UCSD-AML1 (cell line): ENCODE measurements at regions not wholly inside any gene's neighbourhood (a gene's known extent, or its start where the extent isn't known, plus 50 kb on each side); places are given as distances from the start of the nearest gene placed in this dataset.
A peak's percentile ranks its signal among the peaks of the same experiment; 100 is the strongest.

Experiments used
- DNase-seq: peaks from one replicate; lab custom pipeline; 2025; ENCODE audit not compliant: unreplicated experiment; lab: John Stamatoyannopoulos, UW

- DNase-seq, result no peak
These were observed 98.6 kb downstream of the FHDC1 start for GRCh38 chr4:153034681-153035080.

GRCh38 chr4:153036931-153037482 lies 100.9 kb downstream of the FHDC1 start:
- no peak for DNase-seq

- DNase-seq, result peak; percentile 61
These were observed 102.6 kb downstream of the FHDC1 start for GRCh38 chr4:153038623-153039311.

GRCh38 chr4:153039542-153040185 lies 103.5 kb downstream of the FHDC1 start:
- DNase-seq, result no peak

DNA sequence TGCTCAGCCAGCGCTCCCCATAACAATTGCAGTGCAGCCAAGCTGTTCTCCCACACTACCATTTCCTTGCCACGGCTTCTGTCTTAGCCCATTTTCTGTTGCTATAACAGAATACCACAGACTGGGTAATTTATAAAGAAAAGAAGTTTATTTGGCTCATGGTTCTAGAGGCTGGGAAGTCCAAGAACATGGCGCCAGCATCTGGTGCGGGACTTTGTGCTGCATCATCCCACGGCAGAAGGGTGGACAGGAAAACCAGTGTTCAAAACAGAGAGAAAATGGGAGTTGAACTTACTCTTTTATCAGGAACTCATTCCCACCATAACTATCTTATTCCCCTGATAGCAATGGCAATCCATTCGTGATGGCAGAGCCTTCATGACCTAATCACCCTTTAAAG lies 104.6 kb downstream of the FHDC1 start:
- no peak for DNase-seq

GRCh38 chr4:153044036-153044435 lies 107.9 kb downstream of the FHDC1 start:
- DNase-seq, result no peak

GRCh38 chr4:153045111-153045982 lies 109.2 kb downstream of the FHDC1 start:
- peak; percentile 44 for DNase-seq

DNA sequence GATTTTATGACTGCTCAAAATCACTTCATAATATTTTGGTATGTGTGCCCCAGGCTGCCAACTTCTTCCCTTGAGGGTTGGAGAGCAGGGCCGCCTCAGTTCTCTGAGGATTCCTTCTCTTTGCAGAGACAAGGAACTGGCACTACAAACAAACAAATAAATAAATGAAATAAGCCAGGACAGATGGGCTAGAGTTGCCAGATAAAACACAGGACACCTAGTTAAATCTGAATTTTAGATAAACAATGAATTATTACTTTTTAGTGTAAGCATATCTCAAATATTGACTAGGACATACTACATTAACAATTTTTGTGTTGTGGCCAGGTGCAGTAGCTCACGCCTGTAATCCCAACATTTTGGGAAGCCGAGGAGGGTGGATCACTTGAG lies 122.5 kb downstream of the FHDC1 start:
- DNase-seq, result no peak

GRCh38 chr4:153060196-153060595 lies 124.1 kb downstream of the FHDC1 start:
- DNase-seq, result no peak

DNA sequence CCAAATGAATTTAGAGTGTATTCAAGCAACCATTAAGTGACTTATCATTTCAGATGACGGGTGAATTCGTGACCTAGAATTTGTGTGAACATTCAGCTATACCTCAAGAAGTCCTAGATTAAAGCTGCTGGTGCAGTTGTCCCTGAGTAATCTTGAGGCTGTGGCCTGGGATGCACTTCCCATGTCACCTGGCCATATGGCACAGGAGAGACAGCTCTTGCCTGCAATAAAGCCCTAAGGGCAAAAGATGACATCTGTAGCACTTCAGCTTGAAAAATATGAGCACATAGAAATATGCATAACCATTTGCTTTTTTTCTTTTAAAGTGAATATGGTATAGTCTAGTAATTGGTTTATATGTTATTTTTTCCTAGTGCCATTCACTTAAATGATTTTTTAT lies 125.8 kb downstream of the FHDC1 start:
- no peak for DNase-seq

DNA sequence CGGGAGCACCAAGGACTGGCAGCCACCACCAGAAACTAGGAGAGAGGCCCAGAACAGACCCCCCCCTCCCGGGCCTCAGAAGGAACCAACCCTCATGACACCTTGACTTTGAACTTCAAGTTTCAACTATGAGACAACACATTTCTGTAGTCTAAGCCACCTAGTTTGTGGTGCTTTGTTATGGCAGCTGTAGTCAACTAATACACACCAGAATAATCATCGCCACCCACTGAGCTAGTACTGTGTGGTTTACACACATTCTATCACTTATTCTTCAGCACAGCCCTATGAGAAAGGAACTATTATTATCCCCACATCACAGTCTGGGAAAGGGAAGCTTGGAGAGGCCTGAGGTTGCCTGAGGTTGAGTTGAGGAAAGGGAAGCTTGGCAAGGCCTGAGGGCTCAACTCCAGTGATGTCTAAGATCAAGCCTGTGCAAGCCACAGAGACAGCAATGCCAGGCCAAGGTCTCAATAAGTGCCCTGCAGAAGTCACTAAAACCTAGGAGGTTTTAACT lies 126.6 kb downstream of the FHDC1 start:
- DNase-seq, result peak; percentile 24

DNA sequence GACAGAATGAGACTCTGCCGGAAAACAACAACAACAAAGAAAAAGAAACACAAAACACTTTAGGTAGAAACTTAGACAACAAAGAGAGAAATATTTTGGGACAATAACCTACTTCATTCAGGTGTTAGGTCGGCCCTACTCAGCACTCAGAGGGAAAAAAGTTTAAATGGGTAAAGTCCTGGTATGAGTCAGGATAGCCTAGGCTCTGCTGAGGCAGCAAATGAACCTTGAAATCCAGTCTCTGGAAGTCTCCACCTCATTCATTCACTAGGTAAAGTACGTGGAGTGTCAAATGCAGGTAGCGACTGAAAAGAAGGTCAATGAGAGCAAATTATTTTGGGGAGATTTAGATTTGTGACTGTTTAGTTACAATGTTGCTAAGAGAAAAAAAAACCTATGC lies 127.4 kb downstream of the FHDC1 start:
- no peak for DNase-seq

DNA sequence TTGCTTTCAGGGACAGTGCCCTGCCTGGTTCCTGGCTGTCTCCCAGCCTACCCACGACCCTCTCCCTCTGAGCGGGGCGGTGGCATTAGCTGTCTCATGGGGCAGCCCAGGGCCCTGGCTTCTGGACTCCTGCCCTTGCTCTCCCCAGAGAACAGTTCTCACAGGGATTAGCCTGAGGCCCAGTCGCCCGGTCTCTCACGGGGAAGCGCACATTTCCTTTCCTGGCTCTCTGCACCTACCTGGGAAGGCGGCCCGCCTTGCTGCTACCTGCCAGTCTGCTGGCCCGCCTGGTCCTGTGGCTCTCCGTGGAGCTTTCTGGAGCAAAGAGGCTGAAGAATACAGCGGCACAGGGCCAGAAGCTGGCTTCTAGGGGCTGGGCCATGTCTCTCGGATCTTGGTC lies 128.4 kb downstream of the FHDC1 start:
- DNase-seq, result no peak

GRCh38 chr4:153065276-153065675 lies 129.2 kb downstream of the FHDC1 start:
- no peak for DNase-seq

DNA sequence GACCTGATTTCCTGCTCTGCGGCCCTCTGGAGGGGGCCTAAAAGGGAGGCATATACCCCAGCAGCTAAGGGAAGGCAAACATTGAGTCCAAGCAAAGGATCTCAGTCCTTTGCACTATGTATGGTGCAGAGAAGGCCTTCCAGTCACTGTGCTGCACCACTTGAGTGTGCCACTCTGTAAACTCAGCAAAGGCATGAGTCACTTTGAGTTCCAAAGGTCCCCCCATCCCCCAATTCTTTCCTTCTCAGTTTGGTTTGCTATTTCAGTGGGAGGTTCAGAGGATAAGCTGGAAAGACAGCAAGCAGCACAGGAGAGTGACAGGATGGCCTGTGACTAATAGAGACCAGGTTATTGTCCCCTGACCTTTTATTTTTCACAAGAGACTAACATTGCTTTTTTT lies 131.3 kb downstream of the FHDC1 start:
- peak; percentile 29 for DNase-seq

DNA sequence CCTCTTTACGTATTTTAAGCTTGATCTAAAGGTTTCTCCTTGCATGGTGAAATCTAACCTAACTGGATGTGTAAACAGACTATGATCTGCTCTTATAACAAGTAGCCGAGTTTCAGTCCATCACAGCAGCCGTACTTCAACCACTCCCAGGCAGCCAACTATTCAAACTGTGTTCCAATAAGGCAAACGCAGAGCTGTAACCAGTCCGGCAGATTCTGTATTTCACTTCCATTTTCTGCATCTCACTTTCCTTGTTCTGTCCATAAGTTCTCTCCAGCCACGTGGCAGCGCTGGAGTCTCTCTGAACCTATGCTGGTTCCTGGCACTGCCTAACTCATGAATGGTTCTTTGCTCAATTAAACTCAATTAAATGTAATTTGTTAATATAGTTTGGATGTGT lies 132.6 kb downstream of the FHDC1 start:
- no peak for DNase-seq

DNA sequence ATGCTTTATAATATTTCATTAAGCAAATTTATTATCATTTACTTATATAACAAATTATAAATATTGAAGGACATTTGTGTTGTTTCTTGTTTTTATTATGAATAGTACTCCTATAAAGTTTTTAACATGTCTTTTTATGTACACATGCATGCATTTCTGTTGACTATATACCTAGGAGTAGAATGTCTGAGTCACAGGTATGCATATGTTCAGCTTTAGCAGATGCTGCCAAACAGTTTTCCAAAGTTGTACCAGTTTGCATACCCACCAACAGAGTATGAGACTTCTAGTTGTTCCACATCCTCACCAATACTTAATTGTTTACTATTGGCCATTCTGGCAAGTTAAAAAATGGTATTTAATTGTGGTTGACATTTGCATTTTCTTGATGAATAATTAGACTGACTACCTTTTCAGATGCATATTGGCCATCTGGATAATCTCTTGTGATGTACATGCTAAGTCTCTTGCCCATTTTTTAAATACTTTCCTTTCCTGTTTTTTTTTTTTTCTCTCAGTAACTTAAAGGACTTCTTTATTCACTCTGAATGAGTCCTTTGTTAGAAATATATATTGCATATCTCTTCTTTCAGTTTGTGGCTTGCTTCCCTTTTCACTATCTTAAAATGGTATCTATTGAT lies 132.2 kb upstream of the TRIM2 start:
- DNase-seq, result no peak

GRCh38 chr4:153072661-153073060 lies 131.6 kb upstream of the TRIM2 start:
- DNase-seq, result no peak

GRCh38 chr4:153074486-153074885 lies 129.8 kb upstream of the TRIM2 start:
- DNase-seq, result no peak

GRCh38 chr4:153074936-153075630 lies 129.2 kb upstream of the TRIM2 start:
- DNase-seq, result no peak
